ENCODE measurements at regions not wholly inside any gene's neighbourhood (a gene's known extent, or its start where the extent isn't known, plus 50 kb on each side); places are given as distances from the start of the nearest gene placed in this dataset.

DNA sequence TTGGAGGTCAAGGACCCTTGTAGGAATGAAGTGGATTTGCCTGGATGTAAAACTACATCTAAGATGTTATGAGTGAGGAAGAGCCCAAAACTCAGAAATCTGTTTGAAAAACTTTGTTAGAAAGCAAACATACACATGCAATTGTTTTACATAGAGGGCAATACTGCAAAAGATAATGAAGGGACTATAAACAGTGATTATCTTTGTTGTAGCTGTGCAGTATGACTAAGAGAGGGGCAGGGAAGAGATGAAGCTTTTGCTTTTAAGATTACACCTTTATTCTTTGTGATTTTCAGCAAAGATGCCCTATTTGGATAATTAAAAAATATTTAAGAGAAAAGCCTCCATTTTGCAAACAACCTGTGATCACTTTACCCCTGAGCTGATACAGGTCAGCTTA, 839.9 kb upstream of the RBFOX1 start:
- H3K9me3 ChIP-seq (ENCODE audit: control insufficient read depth in 2 of 2, low read length in 2 of 2) = no peaks in the 10 kb centered on the region
- H3K36me3 ChIP-seq (ENCODE audit: control insufficient read depth in 2 of 2, insufficient read depth in 2 of 2, low read length in 2 of 2) = no peaks in the 10 kb centered on the region
- H3K27ac ChIP-seq (ENCODE audit: low read depth in 2 of 2, low read length in 2 of 2) = no peak overlapping the region
- H3K4me1 ChIP-seq (ENCODE audit: control insufficient read depth in 2 of 2, insufficient read depth in 2 of 2, low read length in 2 of 2) = peaks cover 0 to 3% of the 10 kb centered on the region in 2 donors
- no peak overlapping the region for H3K9ac ChIP-seq (ENCODE audit: low read depth in 1 of 2, low read length in 2 of 2)
- H3K4me3 ChIP-seq (ENCODE audit: low read length in 2 of 2) = no peak overlapping the region
- no peaks in the 10 kb centered on the region for H3K27me3 ChIP-seq (ENCODE audit: control insufficient read depth in 2 of 2, insufficient read depth in 2 of 2, low read length in 2 of 2)

GRCh38 chr16:6484935-6485334, 847.7 kb upstream of the RBFOX1 start:
- Histone ChIP-seq H3K27ac (ENCODE audit: low read depth in 2 of 2, low read length in 2 of 2) (no peak overlapping the region), H3K4me1 (ENCODE audit: control insufficient read depth in 2 of 2, insufficient read depth in 2 of 2, low read length in 2 of 2) (no peaks in the 10 kb centered on the region), H3K36me3 (ENCODE audit: control insufficient read depth in 2 of 2, insufficient read depth in 2 of 2, low read length in 2 of 2) (no peaks in the 10 kb centered on the region), H3K9me3 (ENCODE audit: control insufficient read depth in 2 of 2, low read length in 2 of 2) (no peaks in the 10 kb centered on the region), H3K9ac (ENCODE audit: low read depth in 1 of 2, low read length in 2 of 2) (no peak overlapping the region), H3K27me3 (ENCODE audit: control insufficient read depth in 2 of 2, insufficient read depth in 2 of 2, low read length in 2 of 2) (peaks cover 10 to 13% of the 10 kb centered on the region in 2 donors), H3K4me3 (ENCODE audit: low read length in 2 of 2) (no peak overlapping the region)

DNA sequence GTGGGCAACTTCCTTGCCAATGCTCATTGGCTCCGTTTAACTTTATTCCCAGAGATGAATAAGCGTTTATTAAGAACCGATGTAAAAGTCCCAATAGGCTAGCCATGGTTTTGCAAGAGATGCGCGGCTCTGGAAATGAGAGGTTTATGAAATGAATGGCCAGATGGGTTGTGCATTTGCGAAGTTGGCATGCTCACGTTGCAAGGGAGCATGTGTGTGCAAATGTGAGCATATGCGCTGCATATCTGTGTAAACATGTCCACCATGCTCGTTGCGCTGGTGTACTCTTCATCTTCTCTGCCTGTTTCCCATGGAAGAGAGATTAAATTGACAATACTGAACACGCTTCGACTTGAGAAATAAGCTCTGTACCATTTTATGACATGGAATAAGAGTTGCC, 848.6 kb upstream of the RBFOX1 start:
- Histone ChIP-seq H3K9me3 (ENCODE audit: control insufficient read depth in 2 of 2, low read length in 2 of 2) (no peaks in the 10 kb centered on the region), H3K27me3 (ENCODE audit: control insufficient read depth in 2 of 2, insufficient read depth in 2 of 2, low read length in 2 of 2) (peaks cover 10 to 13% of the 10 kb centered on the region in 2 donors), H3K36me3 (ENCODE audit: control insufficient read depth in 2 of 2, insufficient read depth in 2 of 2, low read length in 2 of 2) (no peaks in the 10 kb centered on the region), H3K4me3 (ENCODE audit: low read length in 2 of 2) (no peak overlapping the region), H3K4me1 (ENCODE audit: control insufficient read depth in 2 of 2, insufficient read depth in 2 of 2, low read length in 2 of 2) (no peaks in the 10 kb centered on the region), H3K9ac (ENCODE audit: low read depth in 1 of 2, low read length in 2 of 2) (no peak overlapping the region), H3K27ac (ENCODE audit: low read depth in 2 of 2, low read length in 2 of 2) (no peak overlapping the region)

- Histone ChIP-seq H3K27ac (ENCODE audit: low read depth in 2 of 2, low read length in 2 of 2) (no peak overlapping the region), H3K27me3 (ENCODE audit: control insufficient read depth in 2 of 2, insufficient read depth in 2 of 2, low read length in 2 of 2) (peaks cover 10 to 13% of the 10 kb centered on the region in 2 donors), H3K36me3 (ENCODE audit: control insufficient read depth in 2 of 2, insufficient read depth in 2 of 2, low read length in 2 of 2) (no peaks in the 10 kb centered on the region), H3K9ac (ENCODE audit: low read depth in 1 of 2, low read length in 2 of 2) (no peak overlapping the region), H3K4me1 (ENCODE audit: control insufficient read depth in 2 of 2, insufficient read depth in 2 of 2, low read length in 2 of 2) (no peaks in the 10 kb centered on the region), H3K4me3 (ENCODE audit: low read length in 2 of 2) (no peak overlapping the region), H3K9me3 (ENCODE audit: control insufficient read depth in 2 of 2, low read length in 2 of 2) (no peaks in the 10 kb centered on the region)
Measured at GRCh38 chr16:6483469-6484033, 849.1 kb upstream of the RBFOX1 start.

DNA sequence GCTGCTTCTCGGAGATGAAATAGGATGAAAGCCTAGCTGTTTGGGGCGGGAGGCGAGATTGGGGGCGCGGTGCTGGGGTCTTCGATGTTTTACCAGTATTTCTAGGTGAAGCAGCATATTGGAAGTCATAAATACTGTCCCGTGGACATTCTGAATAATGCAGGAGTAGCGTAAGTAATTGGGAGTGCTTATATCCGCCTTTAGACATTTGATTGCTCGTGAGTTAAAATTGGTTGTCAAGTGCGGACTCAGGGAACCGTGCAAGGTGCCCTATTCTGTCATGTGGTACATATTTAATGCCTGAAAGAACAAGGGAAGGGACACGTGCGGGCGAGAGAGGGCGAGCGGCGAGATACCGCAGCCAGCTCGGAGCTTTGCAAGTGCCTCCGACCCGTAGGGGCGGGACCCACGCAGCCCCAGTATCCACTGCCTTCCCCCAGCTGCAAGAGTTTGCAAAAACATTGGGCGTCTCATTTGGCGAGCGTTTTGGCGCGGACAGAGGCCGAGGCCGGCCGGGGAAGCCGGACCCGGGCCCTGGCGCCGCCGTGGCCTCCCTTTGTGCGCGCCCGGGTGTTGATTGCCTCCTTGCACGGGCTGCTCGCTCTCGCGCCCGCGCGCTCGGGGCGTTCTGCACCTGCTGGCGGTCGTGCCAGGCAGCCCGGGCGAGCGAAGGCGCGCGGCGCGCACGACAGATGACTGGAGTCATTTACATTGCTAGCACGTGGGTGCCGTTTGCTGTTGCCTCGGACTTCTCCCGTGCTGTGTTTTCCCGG, 849.8 kb upstream of the RBFOX1 start:
- Histone ChIP-seq H3K27ac (ENCODE audit: low read depth in 2 of 2, low read length in 2 of 2) (no peak overlapping the region), H3K4me3 (ENCODE audit: low read length in 2 of 2) (no peak overlapping the region)

GRCh38 chr16:6481894-6482293, 850.8 kb upstream of the RBFOX1 start:
- Histone ChIP-seq H3K4me1 (ENCODE audit: control insufficient read depth in 2 of 2, insufficient read depth in 2 of 2, low read length in 2 of 2) (no peaks in the 10 kb centered on the region), H3K4me3 (ENCODE audit: low read length in 2 of 2) (no peak overlapping the region), H3K9me3 (ENCODE audit: control insufficient read depth in 2 of 2, low read length in 2 of 2) (no peaks in the 10 kb centered on the region), H3K9ac (ENCODE audit: low read depth in 1 of 2, low read length in 2 of 2) (no peak overlapping the region), H3K36me3 (ENCODE audit: control insufficient read depth in 2 of 2, insufficient read depth in 2 of 2, low read length in 2 of 2) (no peaks in the 10 kb centered on the region), H3K27me3 (ENCODE audit: control insufficient read depth in 2 of 2, insufficient read depth in 2 of 2, low read length in 2 of 2) (peaks cover 10 to 13% of the 10 kb centered on the region in 2 donors), H3K27ac (ENCODE audit: low read depth in 2 of 2, low read length in 2 of 2) (no peak overlapping the region)

More for the DNA sequence above, 849.8 kb upstream of the RBFOX1 start:
- Histone ChIP-seq H3K27me3 (ENCODE audit: control insufficient read depth in 2 of 2, insufficient read depth in 2 of 2, low read length in 2 of 2) (peaks cover 10 to 13% of the 10 kb centered on the region in 2 donors), H3K9ac (ENCODE audit: low read depth in 1 of 2, low read length in 2 of 2) (no peak overlapping the region), H3K4me1 (ENCODE audit: control insufficient read depth in 2 of 2, insufficient read depth in 2 of 2, low read length in 2 of 2) (no peaks in the 10 kb centered on the region), H3K36me3 (ENCODE audit: control insufficient read depth in 2 of 2, insufficient read depth in 2 of 2, low read length in 2 of 2) (no peaks in the 10 kb centered on the region), H3K9me3 (ENCODE audit: control insufficient read depth in 2 of 2, low read length in 2 of 2) (no peaks in the 10 kb centered on the region)

DNA sequence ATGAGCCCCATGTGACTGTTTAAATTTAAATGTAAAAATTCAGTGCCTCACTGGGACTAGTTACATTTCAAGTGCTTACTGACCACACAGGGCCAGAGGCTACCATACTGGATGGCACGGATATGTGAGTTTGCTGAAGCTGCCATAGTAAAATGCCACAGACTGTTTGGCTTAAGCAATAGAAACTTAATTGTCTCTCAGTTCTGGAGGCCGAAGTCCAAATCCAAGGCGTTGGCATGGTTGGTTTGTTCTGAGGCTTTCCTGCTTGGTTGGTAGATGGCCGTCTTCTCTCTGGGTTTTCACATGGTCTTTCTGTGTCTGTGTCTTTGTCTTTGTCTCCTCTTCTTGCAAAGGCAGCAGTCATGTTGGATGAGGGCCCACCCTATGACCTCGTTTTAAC, 878.9 kb upstream of the RBFOX1 start:
- Histone ChIP-seq H3K27ac (ENCODE audit: low read depth in 2 of 2, low read length in 2 of 2) (no peak overlapping the region), H3K9me3 (ENCODE audit: control insufficient read depth in 2 of 2, low read length in 2 of 2) (no peaks in the 10 kb centered on the region), H3K4me3 (ENCODE audit: low read length in 2 of 2) (no peak overlapping the region), H3K4me1 (ENCODE audit: control insufficient read depth in 2 of 2, insufficient read depth in 2 of 2, low read length in 2 of 2) (no peaks in the 10 kb centered on the region), H3K27me3 (ENCODE audit: control insufficient read depth in 2 of 2, insufficient read depth in 2 of 2, low read length in 2 of 2) (no peaks in the 10 kb centered on the region), H3K9ac (ENCODE audit: low read depth in 1 of 2, low read length in 2 of 2) (no peak overlapping the region), H3K36me3 (ENCODE audit: control insufficient read depth in 2 of 2, insufficient read depth in 2 of 2, low read length in 2 of 2) (no peaks in the 10 kb centered on the region)

GRCh38 chr16:6447021-6447790, 885.4 kb upstream of the RBFOX1 start:
- Histone ChIP-seq H3K9me3 (ENCODE audit: control insufficient read depth in 2 of 2, low read length in 2 of 2) (no peaks in the 10 kb centered on the region), H3K4me3 (ENCODE audit: low read length in 2 of 2) (no peak overlapping the region), H3K9ac (ENCODE audit: low read depth in 1 of 2, low read length in 2 of 2) (no peak overlapping the region), H3K27ac (ENCODE audit: low read depth in 2 of 2, low read length in 2 of 2) (no peak overlapping the region), H3K4me1 (ENCODE audit: control insufficient read depth in 2 of 2, insufficient read depth in 2 of 2, low read length in 2 of 2) (no peaks in the 10 kb centered on the region), H3K27me3 (ENCODE audit: control insufficient read depth in 2 of 2, insufficient read depth in 2 of 2, low read length in 2 of 2) (no peaks in the 10 kb centered on the region), H3K36me3 (ENCODE audit: control insufficient read depth in 2 of 2, insufficient read depth in 2 of 2, low read length in 2 of 2) (no peaks in the 10 kb centered on the region)

DNA sequence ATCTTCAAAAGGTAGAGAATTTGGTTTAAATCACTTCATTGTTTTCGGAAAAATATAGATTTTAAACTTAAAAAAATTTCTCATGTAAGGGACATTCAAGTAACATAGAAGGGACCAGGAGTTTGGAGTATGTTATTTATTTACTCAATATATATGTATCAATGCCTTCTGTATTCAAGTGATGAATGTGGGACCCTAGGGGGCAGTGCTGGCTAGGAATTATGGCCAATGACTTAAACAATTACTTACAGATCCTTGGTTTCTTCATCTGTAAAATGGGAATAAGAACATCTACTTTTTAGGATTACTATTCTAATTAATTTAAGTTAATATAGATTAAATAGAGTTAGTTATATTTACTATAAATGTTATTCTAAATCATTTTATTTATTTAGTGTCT, 886.3 kb upstream of the RBFOX1 start:
- no peaks in the 10 kb centered on the region for H3K27me3 ChIP-seq (ENCODE audit: control insufficient read depth in 2 of 2, insufficient read depth in 2 of 2, low read length in 2 of 2)

DNA sequence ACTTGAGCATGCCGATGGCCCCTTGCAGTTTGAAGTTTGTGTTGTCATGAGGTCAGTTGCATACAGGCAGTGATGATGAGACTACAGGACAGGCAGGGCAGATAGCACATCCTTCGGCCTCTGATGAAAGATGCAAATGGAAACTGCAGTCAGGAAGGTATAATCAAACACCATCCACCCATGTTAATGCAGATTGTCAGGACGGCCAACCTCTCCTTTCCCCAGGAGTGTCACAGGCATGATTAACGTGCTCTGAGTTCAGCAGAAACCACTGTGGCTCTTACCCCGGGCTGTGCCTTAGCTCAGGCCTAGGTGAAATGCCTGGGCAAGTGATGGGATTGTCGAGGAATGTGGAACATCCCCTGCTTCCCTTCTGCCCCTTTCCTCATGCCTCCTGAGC, 893.5 kb upstream of the RBFOX1 start:
- Histone ChIP-seq H3K4me1 (ENCODE audit: control insufficient read depth in 2 of 2, insufficient read depth in 2 of 2, low read length in 2 of 2) (no peaks in the 10 kb centered on the region), H3K9me3 (ENCODE audit: control insufficient read depth in 2 of 2, low read length in 2 of 2) (no peaks in the 10 kb centered on the region), H3K36me3 (ENCODE audit: control insufficient read depth in 2 of 2, insufficient read depth in 2 of 2, low read length in 2 of 2) (no peaks in the 10 kb centered on the region), H3K27ac (ENCODE audit: low read depth in 2 of 2, low read length in 2 of 2) (no peak overlapping the region), H3K27me3 (ENCODE audit: control insufficient read depth in 2 of 2, insufficient read depth in 2 of 2, low read length in 2 of 2) (no peaks in the 10 kb centered on the region), H3K9ac (ENCODE audit: low read depth in 1 of 2, low read length in 2 of 2) (no peak overlapping the region), H3K4me3 (ENCODE audit: low read length in 2 of 2) (no peak overlapping the region)

More for the DNA sequence above, 886.3 kb upstream of the RBFOX1 start:
- H3K4me3 ChIP-seq (ENCODE audit: low read length in 2 of 2) = no peak overlapping the region
- no peaks in the 10 kb centered on the region for H3K36me3 ChIP-seq (ENCODE audit: control insufficient read depth in 2 of 2, insufficient read depth in 2 of 2, low read length in 2 of 2)
- no peaks in the 10 kb centered on the region for H3K9me3 ChIP-seq (ENCODE audit: control insufficient read depth in 2 of 2, low read length in 2 of 2)
- H3K9ac ChIP-seq (ENCODE audit: low read depth in 1 of 2, low read length in 2 of 2) = no peak overlapping the region
- no peaks in the 10 kb centered on the region for H3K4me1 ChIP-seq (ENCODE audit: control insufficient read depth in 2 of 2, insufficient read depth in 2 of 2, low read length in 2 of 2)
- H3K27ac ChIP-seq (ENCODE audit: low read depth in 2 of 2, low read length in 2 of 2) = no peak overlapping the region
